ENCODE measurements at regions not wholly inside any gene's neighbourhood (a gene's known extent, or its start where the extent isn't known, plus 50 kb on each side); places are given as distances from the start of the nearest gene placed in this dataset.
"Not testable (repeated sequence)": the region's sequence is repeated elsewhere in the genome, so short reads cannot be mapped to it uniquely, and the experiment has no call there.

DNA sequence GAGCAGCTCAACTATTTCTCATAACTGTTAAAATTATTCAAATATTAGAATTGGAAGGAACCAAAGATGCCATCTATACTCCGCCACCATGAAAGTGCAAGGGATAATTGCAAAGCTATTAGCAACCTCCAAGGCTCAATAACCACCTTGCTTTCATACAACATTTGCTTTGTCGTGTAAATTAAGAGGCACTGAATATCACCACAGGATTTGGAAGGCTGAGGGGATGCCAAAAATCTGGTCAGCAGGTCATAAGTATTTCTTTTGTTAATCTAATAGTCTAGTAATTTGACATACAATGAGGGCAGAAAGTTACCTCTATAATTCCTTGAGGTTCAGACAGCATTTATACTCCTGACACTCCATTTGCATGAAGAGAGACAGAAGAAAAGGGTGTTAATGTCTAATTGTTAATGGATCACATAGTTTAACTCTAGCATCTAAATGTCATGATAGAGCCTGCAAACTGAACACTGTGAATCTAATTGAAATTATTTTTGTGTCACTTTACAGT, 200.9 kb upstream of the DIAPH2 start:
- DNase-seq, result no peak
- no peaks in the 10 kb centered on the region for H3K9me3 Mint-ChIP-seq
- no peaks in the 10 kb centered on the region for H3K36me3 Mint-ChIP-seq (ENCODE audit: low read depth)
- H3K4me3 Mint-ChIP-seq, result no peak overlapping the region
- ChIA-PET POLR2A (no interaction called here), CTCF (no interaction called here)
- no peaks in the 10 kb centered on the region for H3K27me3 Mint-ChIP-seq
- no peaks in the 10 kb centered on the region for H3K4me1 Mint-ChIP-seq
- no peak overlapping the region for H3K27ac Mint-ChIP-seq

- H3K36me3 Mint-ChIP-seq (ENCODE audit: low read depth); DNase-seq; H3K27me3 Mint-ChIP-seq; CTCF ChIA-PET; H3K9me3 Mint-ChIP-seq; H3K4me1 Mint-ChIP-seq; POLR2A ChIA-PET; H3K4me3 Mint-ChIP-seq; H3K27ac Mint-ChIP-seq: not testable (repeated sequence)
These were observed 198.0 kb upstream of the DIAPH2 start for GRCh38 chrX:96486687-96487086.

DNA sequence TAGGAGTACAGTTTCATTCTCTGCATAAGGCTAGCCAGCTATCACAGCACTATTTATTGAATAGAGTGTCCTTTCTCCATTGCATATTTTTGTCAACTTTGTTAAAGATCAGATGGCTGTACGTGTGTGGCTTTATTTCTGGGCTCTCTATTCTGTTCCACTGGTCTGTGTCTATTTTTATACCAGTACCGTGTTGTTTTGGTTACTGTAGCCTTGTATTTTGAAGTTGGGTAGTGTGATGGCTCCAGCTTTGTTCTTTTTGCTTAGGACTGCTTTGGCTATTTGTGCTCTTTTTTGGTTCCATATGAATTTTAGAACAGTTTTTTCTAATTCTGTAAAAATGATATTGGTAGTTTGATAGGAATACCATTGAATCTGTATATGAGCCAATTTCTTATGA, 182.1 kb upstream of the DIAPH2 start:
- Mint-ChIP-seq H3K27me3 (no peaks in the 10 kb centered on the region), H3K9me3 (no peaks in the 10 kb centered on the region), H3K27ac (no peak overlapping the region), H3K36me3 (ENCODE audit: low read depth) (no peaks in the 10 kb centered on the region), H3K4me3 (no peak overlapping the region), H3K4me1 (no peaks in the 10 kb centered on the region)
- POLR2A ChIA-PET, result no interaction called here
- no peak for DNase-seq
- CTCF ChIA-PET, result no interaction called here

- CTCF ChIA-PET; H3K27ac Mint-ChIP-seq; H3K4me3 Mint-ChIP-seq; H3K4me1 Mint-ChIP-seq; H3K27me3 Mint-ChIP-seq; H3K9me3 Mint-ChIP-seq; DNase-seq; POLR2A ChIA-PET; H3K36me3 Mint-ChIP-seq (ENCODE audit: low read depth): not testable (repeated sequence)
These were observed 155.3 kb upstream of the DIAPH2 start for GRCh38 chrX:96529386-96529785.

GRCh38 chrX:96538104-96538725, 146.4 kb upstream of the DIAPH2 start:
- ChIA-PET POLR2A (no interaction called here), CTCF (no interaction called here)
- no peak for DNase-seq
- Mint-ChIP-seq H3K4me3 (no peak overlapping the region), H3K9me3 (no peaks in the 10 kb centered on the region), H3K27ac (no peak overlapping the region), H3K4me1 (peaks cover 2% of the 10 kb centered on the region), H3K36me3 (ENCODE audit: low read depth) (no peaks in the 10 kb centered on the region), H3K27me3 (peaks cover 1% of the 10 kb centered on the region)

DNA sequence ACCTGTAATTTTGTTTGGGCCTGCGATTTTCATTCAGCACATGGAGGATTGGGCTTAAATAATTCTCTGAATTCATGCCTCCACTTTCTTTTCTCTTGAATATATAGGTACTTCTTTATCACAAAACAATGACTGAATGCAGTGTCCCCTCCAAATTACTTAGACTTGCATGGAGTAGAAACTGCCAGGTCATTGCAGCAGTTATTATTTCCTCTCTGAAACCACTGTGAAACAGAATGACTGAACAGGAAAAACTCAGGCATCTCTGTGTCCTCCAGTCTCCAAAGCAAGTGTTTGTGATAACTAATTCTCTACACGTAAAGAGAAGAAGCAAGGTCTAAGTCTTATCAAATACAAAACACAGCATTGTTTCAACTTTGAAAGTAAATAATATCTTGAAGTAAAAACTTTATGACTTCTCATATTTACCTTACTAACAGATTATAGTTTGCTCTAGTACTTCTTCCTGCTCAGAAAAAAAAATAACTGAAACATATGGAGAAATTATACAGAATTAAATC, 144.5 kb upstream of the DIAPH2 start:
- H3K9me3 Mint-ChIP-seq, result no peaks in the 10 kb centered on the region
- H3K4me1 Mint-ChIP-seq, result peaks cover 2% of the 10 kb centered on the region
- H3K4me3 Mint-ChIP-seq, result no peak overlapping the region
- no peak overlapping the region for H3K27ac Mint-ChIP-seq
- POLR2A ChIA-PET, result no interaction called here
- H3K27me3 Mint-ChIP-seq, result peaks cover 1% of the 10 kb centered on the region
- CTCF ChIA-PET, result no interaction called here
- no peak for DNase-seq
- H3K36me3 Mint-ChIP-seq (ENCODE audit: low read depth), result no peaks in the 10 kb centered on the region

- H3K36me3 Mint-ChIP-seq (ENCODE audit: low read depth); H3K4me1 Mint-ChIP-seq; CTCF ChIA-PET; H3K27me3 Mint-ChIP-seq; H3K4me3 Mint-ChIP-seq; DNase-seq; POLR2A ChIA-PET; H3K9me3 Mint-ChIP-seq; H3K27ac Mint-ChIP-seq: not testable (repeated sequence)
These were observed 138.4 kb upstream of the DIAPH2 start for GRCh38 chrX:96546281-96546680.

GRCh38 chrX:96551322-96551872, 133.2 kb upstream of the DIAPH2 start:
- H3K4me1 Mint-ChIP-seq, result no peaks in the 10 kb centered on the region
- H3K27ac Mint-ChIP-seq, result no peak overlapping the region
- no peaks in the 10 kb centered on the region for H3K36me3 Mint-ChIP-seq (ENCODE audit: low read depth)
- H3K27me3 Mint-ChIP-seq, result peaks cover 2% of the 10 kb centered on the region
- no peak for DNase-seq
- no peaks in the 10 kb centered on the region for H3K9me3 Mint-ChIP-seq
- no peak overlapping the region for H3K4me3 Mint-ChIP-seq
- CTCF ChIA-PET, result no interaction called here
- POLR2A ChIA-PET, result no interaction called here

- Mint-ChIP-seq H3K9me3 (no peaks in the 10 kb centered on the region), H3K27me3 (no peaks in the 10 kb centered on the region), H3K4me1 (no peaks in the 10 kb centered on the region), H3K27ac (no peak overlapping the region), H3K36me3 (ENCODE audit: low read depth) (no peaks in the 10 kb centered on the region), H3K4me3 (no peak overlapping the region)
- POLR2A ChIA-PET, result no interaction called here
- CTCF ChIA-PET, result no interaction called here
- DNase-seq, result no peak
These were observed 127.8 kb upstream of the DIAPH2 start for GRCh38 chrX:96556886-96557285.

GRCh38 chrX:96561129-96561528, 123.5 kb upstream of the DIAPH2 start:
- H3K4me3 Mint-ChIP-seq; H3K27ac Mint-ChIP-seq; H3K9me3 Mint-ChIP-seq; H3K27me3 Mint-ChIP-seq; H3K4me1 Mint-ChIP-seq; H3K36me3 Mint-ChIP-seq (ENCODE audit: low read depth); CTCF ChIA-PET; DNase-seq; POLR2A ChIA-PET: not testable (repeated sequence)

- POLR2A ChIA-PET, result no interaction called here
- Mint-ChIP-seq H3K4me1 (no peaks in the 10 kb centered on the region), H3K27me3 (no peaks in the 10 kb centered on the region), H3K4me3 (no peak overlapping the region), H3K9me3 (no peaks in the 10 kb centered on the region), H3K27ac (no peak overlapping the region), H3K36me3 (ENCODE audit: low read depth) (no peaks in the 10 kb centered on the region)
- CTCF ChIA-PET, result no interaction called here
- DNase-seq, result no peak
These were observed 121.0 kb upstream of the DIAPH2 start for GRCh38 chrX:96563646-96564045.

- no peak for DNase-seq
- no peaks in the 10 kb centered on the region for H3K27me3 Mint-ChIP-seq
- ChIA-PET POLR2A (no interaction called here), CTCF (no interaction called here)
- H3K4me3 Mint-ChIP-seq, result no peak overlapping the region
- no peaks in the 10 kb centered on the region for H3K4me1 Mint-ChIP-seq
- no peak overlapping the region for H3K27ac Mint-ChIP-seq
- no peaks in the 10 kb centered on the region for H3K9me3 Mint-ChIP-seq
- no peaks in the 10 kb centered on the region for H3K36me3 Mint-ChIP-seq (ENCODE audit: low read depth)
These were observed 120.0 kb upstream of the DIAPH2 start for GRCh38 chrX:96564595-96564994.

GRCh38 chrX:96566878-96567277, 117.8 kb upstream of the DIAPH2 start:
- Mint-ChIP-seq H3K4me3 (no peak overlapping the region), H3K27ac (no peak overlapping the region), H3K4me1 (no peaks in the 10 kb centered on the region), H3K36me3 (ENCODE audit: low read depth) (no peaks in the 10 kb centered on the region), H3K27me3 (no peaks in the 10 kb centered on the region), H3K9me3 (no peaks in the 10 kb centered on the region)
- DNase-seq, result no peak
- ChIA-PET POLR2A (no interaction called here), CTCF (no interaction called here)

GRCh38 chrX:96568071-96568470, 116.6 kb upstream of the DIAPH2 start:
- no peak overlapping the region for H3K4me3 Mint-ChIP-seq
- CTCF ChIA-PET, result no interaction called here
- H3K36me3 Mint-ChIP-seq (ENCODE audit: low read depth), result no peaks in the 10 kb centered on the region
- H3K27me3 Mint-ChIP-seq, result no peaks in the 10 kb centered on the region
- no peaks in the 10 kb centered on the region for H3K9me3 Mint-ChIP-seq
- no peak for DNase-seq
- POLR2A ChIA-PET, result no interaction called here
- H3K27ac Mint-ChIP-seq, result no peak overlapping the region
- no peaks in the 10 kb centered on the region for H3K4me1 Mint-ChIP-seq

All from activated CD4-positive, alpha-beta memory T cell treated with anti-CD3 and anti-CD28 coated beads, Interleukin-2, amount 10 ng/mL, durations not matched to agents 7 days and 5 days (primary cell).